Germinal center (tissue), 1 donor: ENCODE measurements at regions not wholly inside any gene's neighbourhood (a gene's known extent, or its start where the extent isn't known, plus 50 kb on each side); places are given as distances from the start of the nearest gene placed in this dataset.

Source experiments
- DNase-seq: peaks from one replicate; pipeline ENCODE4 v3.0.0; 2012; ENCODE audit warnings: mixed read lengths, low spot score

GRCh38 chr4:20302336-20302735, 50.6 kb downstream of the SLIT2 start:
- DNase-seq = no peak

GRCh38 chr4:20305976-20306375, 54.3 kb downstream of the SLIT2 start:
- no peak for DNase-seq

- DNase-seq = no peak
These were observed 60.2 kb downstream of the SLIT2 start for GRCh38 chr4:20311856-20312255.

GRCh38 chr4:20313237-20314030, 61.7 kb downstream of the SLIT2 start:
- DNase-seq = no peak

GRCh38 chr4:20317424-20317985, 65.8 kb downstream of the SLIT2 start:
- DNase-seq = no peak

GRCh38 chr4:20318001-20318908, 66.5 kb downstream of the SLIT2 start:
- DNase-seq = no peak

- DNase-seq = no peak
These were observed 67.2 kb downstream of the SLIT2 start for GRCh38 chr4:20318909-20319277.

- no peak for DNase-seq
These were observed 68.3 kb downstream of the SLIT2 start for GRCh38 chr4:20319825-20320612.

- DNase-seq = no peak
These were observed 72.3 kb downstream of the SLIT2 start for GRCh38 chr4:20323991-20324390.

GRCh38 chr4:20326460-20326859, 74.8 kb downstream of the SLIT2 start:
- DNase-seq = no peak

- DNase-seq = no peak
These were observed 75.3 kb downstream of the SLIT2 start for GRCh38 chr4:20326977-20327376.

- no peak for DNase-seq
These were observed 76.1 kb downstream of the SLIT2 start for GRCh38 chr4:20327808-20328207.

- no peak for DNase-seq
These were observed 79.9 kb downstream of the SLIT2 start for GRCh38 chr4:20331642-20332041.

- DNase-seq = no peak
These were observed 81.5 kb downstream of the SLIT2 start for GRCh38 chr4:20333141-20333715.

- DNase-seq = no peak
These were observed 85.6 kb downstream of the SLIT2 start for GRCh38 chr4:20337261-20337664.

GRCh38 chr4:20338841-20339240, 87.1 kb downstream of the SLIT2 start:
- no peak for DNase-seq

GRCh38 chr4:20341134-20341738, 89.5 kb downstream of the SLIT2 start:
- DNase-seq = no peak

GRCh38 chr4:20347531-20347930, 95.8 kb downstream of the SLIT2 start:
- DNase-seq = no peak

- no peak for DNase-seq
These were observed 96.7 kb downstream of the SLIT2 start for GRCh38 chr4:20348411-20348810.

GRCh38 chr4:20351360-20352162, 99.9 kb downstream of the SLIT2 start:
- no peak for DNase-seq

- DNase-seq = no peak
These were observed 100.4 kb downstream of the SLIT2 start for GRCh38 chr4:20352163-20352431.
